NCI-H748 (cell line): ENCODE measurements at regions not wholly inside any gene's neighbourhood (a gene's known extent, or its start where the extent isn't known, plus 50 kb on each side); places are given as distances from the start of the nearest gene placed in this dataset.

Experiments used
- DNase-seq: peaks from one replicate; lab custom pipeline; 2025; ENCODE audit not compliant: unreplicated experiment; lab: John Stamatoyannopoulos, UW

DNA sequence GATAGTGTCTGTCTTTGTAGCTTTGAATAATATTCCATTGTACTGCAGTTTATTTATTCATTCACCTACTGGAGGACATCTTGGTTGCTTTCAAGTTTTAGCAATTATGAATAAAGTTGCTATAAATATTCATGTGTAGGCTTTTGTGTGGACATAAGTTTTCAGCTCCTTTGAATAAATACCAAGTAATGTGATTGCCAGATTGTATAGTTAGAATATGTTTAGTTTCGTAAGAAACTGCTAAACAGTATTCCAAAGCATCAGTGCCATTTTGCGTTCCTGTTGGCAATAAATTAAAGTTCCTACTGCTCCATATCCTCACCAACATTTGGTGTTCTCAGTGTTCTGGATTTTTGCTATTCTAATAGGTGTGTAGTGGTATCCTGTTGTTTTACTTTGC is 311.7 kb upstream of the FMN2 start:
- DNase-seq = no peak

DNA sequence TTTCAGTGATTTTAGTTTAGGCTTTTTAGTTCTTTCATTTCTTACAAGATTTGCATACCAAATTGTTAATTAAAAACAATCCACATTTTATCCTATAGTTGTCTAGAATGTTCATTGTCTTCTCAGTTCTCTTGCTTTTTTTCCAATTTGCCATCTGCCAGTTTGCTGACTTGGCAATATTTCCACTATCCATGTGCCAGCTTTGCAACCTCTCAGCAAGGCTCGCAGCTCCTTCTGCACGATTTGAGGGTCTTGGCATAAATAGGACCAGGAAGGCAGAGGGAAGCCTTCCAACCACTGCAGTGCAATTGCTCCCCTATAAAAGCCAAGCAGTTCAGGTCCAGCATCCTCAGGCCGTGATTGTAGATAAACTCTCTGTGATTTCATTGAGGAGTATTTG is 306.8 kb upstream of the FMN2 start:
- no peak for DNase-seq

DNA sequence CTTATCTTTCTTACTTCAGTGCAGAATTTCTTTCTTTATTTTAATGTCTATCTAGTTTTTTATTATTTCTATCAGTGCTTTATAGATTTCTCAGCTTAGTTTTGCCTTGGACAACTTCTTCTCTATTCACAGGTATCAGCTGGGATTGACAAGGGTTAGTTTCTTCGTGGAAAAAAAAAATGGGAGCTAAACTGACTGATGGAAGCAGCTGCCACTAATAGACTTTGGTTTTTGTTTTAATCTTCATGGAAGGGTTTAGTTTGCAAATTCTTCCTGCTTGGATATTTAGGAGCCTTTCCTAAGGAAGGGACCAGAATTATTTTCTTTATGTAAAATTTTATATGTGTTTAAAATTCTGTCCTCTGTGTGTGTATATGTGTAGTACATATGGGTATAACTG is 306.1 kb upstream of the FMN2 start:
- no peak for DNase-seq

DNA sequence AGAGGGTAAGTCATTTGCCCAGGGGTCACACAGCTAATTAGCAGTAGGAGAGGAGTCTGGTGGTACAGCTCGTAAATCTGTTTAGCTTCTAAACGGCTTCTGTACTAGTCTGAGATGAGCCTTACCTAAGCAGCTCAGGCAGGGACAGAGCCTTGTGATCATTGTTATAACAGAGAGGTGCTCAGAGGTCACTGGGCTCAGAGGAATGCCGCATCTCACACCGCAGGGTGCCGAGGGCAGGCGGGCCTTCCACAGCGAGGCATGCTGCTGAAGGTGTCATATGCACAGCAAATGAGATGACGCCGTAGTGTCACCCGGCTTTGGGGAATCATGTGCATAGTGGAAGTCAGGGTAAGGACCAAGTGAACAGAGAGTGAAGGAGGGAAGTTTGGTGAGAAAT is 305.2 kb upstream of the FMN2 start:
- no peak for DNase-seq

DNA sequence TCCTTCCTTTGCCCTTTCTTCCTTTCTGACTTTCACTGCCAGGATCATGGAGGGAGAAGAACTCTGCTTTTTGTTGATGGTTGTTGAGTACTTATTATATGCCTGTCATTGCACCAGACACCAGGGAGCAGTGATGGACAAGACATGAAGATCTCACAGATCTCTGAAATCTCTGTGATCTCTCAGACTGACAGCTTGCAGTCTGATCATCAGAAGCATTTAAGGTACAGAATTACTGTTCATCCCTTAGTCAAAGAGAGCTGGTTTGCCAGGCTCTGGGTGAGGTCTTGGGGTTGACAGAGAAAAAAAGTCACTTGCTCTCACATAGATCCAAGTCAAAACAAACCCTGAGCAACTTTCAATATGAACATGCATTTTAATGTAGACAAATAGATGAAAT is 299.5 kb upstream of the FMN2 start:
- no peak for DNase-seq

DNA sequence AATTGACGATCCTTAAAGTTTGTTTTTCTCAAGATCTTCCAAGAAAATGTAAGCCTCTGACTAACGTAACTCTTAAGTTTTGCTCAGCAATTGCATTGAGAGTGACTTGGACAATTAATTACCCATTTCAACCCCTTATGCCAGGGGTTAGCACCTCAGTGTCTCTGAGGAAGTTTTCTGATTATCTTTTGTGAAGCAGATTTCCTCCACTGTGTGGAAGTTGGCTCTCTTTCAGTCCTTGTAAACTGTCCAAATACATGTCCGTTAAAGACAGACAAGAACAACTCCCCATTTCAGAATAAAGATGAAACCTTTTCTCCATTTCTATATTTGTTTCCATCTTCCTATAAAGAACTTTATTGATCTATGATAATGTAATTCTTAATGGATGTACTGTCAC is 296.4 kb upstream of the FMN2 start:
- DNase-seq = no peak

DNA sequence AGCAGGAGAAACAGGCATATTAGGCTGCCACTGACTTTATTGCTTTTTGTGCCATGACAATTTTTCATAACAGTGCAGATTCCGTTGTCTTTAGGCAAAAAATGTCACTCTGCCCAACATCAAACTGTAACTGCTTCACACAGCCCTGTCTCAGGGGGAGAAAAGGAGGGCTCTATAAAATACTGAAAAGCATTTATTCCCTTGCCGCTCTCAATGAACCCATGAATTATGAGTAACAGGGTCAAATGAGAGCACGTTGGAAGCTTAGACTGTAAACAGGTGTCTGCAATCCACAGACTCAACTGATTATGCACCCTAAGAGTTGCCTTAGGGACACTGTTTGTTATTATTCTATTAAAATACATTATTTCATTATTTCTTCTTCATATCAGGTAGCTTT is 292.1 kb upstream of the FMN2 start:
- DNase-seq = no peak

DNA sequence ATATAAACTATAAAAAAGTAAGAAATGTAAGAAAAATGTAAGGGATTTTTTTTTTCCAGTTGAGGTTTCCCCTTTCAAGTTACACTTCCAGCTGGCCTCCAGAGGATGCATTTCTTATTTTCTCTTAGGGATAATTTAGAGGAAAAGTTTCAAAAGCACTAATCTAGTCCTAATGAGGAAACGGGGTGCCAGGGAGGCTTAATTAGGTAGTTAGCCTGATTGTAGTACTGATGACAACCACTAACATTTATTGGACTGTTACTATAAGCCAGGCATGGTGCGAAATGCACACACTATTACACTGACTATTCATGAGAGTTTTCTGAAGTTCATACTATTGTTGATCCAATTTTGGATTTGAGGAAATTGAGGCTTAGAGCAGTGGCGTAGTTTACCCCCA is 290.8 kb upstream of the FMN2 start:
- no peak for DNase-seq

DNA sequence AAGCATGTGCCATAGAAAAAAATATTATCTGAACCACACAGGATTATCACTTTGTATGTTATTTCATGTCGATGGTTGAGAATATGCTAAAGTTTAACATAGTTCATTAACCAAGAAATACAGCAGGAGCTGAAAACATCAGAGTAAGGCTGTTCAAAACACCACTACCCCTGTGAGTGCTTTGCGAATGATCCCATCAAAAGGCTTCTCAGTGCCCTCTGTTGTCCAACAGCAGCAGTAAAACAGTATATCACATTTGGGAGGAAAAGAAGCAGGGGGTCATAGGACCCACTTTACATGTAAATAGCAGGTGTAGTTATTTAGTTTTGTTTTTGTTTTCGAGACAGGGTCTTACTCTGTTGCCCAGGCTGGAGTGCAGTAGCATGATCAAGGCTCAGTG is 289.4 kb upstream of the FMN2 start:
- DNase-seq = no peak

DNA sequence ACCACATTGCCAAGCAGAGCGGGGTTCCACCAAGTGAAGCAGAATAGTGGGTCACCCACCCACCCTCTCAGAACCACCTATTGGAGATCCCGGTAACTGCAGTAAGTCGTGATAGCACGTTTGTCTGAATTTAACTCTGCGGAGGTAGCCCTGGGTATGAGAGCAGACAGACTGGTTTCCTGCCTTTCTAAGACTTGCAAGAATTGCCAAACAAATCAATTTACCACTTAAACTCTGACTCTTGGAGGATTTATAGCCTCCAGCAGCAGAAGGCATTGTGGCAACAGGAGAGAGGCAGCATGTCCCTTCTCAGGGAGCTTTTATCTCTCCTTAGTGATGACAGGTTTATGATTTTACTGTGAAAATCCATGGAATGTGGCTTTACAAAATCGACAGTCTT is 287.9 kb upstream of the FMN2 start:
- no peak for DNase-seq

DNA sequence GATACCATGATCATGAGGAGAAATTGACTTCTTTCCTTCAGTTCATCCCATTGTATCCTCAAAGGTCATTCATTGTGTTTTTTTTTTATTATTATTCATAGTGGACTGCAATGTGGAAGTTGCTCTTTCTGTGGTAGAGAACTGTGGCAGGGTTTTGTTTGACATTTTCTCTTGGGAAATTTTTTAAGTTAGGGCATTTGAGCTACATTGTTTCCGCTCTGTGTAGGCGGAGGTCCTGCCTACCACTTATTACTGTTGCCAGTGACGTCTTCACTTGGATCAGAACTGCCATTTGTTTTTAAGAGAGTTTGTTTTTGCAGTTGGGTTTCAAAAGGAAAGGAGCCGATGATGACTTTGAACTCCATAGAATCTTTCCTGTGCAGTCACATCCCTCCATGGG is 287.4 kb upstream of the FMN2 start:
- DNase-seq = no peak

DNA sequence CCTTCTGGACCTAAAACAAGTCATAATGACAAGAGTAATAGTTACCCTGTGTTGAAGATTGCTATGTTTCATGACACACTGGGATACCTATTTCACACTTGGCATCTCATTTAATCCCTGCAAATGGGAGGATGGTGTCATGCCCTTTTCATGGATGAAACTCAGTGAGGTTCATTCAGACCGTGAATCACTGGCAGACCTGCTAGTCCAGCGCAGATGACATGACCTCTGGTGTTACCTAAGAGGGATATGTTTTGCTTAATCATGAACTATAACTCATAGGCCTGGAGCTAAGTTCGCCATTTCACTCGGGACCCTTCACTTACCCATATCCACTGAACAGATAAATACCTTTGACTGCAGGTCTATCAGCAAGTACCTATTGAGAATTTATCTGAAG is 286.6 kb upstream of the FMN2 start:
- DNase-seq = no peak

DNA sequence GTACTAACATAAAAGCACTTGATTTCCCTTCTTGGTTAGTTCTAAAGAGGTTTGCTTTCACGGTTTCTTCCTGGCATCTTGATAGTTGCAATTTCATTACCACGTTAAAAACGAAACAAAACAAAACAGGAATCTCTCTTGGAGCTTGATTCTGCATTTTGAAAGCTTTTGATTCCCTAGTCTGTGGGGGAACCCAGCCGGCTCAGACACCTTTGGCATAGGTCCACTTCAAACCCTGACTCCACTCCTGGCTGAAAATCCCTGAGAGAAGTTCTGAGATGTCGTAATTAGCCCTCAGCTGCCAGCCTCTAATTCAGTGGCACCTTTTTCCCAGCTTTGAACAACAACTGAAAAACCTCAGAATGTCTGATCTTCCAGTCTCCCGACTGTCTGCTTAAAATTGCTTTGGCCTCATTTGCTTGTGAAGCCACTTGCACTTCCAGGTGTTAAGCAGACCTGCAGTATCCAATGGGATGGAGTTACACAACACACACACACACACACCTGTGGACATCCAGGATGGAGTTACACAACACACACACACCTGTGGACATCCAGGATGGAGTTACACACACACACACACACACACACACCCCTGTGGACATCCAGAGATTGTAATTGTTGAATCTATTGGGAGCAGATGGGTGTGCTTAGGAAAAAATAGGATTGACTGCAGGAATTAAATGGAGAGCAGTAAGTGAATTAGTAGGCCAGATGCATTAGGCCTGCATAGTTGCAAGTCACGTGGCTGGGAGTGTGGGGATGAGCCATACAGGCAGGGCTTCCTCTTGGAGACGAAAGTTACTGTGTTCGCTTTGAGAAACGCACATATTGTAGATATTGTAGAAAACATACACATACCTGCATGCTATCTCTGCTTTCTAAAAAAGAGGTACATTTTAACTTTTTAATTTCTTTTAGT is 285.6 kb upstream of the FMN2 start:
- no peak for DNase-seq

DNA sequence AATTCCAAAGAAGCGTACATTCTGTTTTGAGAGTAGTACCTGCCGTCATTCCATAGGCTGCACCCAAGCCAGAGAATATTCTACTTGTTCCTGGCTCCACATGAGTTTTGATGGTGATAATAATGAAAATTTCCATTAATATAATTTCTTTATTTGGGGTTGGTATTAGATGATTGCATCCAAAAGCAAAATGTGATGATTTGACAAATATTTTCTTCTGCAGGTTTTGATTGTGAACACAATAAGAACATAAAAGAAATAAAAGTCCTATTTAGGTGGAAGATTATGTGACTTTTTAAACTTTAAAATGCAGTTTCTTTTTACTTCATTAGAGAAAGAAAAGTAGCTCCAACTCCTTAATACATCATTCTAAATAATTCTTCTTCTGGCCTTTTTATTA is 284.8 kb upstream of the FMN2 start:
- DNase-seq = no peak

DNA sequence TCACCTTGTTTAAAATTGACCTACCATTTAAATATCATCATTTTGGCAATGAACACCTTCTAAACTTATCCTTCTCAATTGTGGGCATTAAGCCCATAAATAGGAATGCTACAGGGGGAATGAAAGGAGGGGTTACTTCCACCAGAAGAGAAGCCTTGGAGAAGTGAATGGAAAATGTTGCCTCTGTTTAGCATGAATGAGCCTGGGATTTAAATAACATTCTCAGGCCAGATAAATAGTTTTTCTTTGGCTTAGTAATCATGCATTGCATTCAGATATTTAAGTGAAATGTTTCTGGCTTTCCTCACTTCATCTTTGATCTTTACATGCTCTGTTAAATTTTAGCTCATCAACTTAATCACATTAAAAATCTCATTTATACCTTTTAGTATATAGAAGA is 284.3 kb upstream of the FMN2 start:
- DNase-seq = no peak

DNA sequence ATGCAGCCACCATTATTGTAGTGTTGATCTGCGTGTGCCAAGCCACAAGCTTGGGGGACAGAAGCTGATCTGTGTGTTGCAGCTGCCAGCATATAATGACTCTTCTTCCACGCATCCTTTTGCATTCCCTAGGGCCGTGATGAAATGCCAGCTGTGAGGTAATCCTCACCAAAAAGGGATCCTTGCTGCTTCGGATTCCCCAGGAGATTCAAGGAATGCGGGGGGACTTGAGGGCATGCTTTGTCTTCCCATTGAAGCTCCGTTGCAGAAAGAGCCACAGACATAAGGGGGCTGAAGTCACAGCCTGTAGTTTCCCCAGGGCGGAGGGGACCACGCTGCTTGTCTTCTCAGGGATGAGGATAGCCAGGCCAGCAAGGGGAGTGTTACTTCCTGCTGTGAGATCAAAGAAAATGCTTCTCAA is 281.6 kb upstream of the FMN2 start:
- DNase-seq = no peak

DNA sequence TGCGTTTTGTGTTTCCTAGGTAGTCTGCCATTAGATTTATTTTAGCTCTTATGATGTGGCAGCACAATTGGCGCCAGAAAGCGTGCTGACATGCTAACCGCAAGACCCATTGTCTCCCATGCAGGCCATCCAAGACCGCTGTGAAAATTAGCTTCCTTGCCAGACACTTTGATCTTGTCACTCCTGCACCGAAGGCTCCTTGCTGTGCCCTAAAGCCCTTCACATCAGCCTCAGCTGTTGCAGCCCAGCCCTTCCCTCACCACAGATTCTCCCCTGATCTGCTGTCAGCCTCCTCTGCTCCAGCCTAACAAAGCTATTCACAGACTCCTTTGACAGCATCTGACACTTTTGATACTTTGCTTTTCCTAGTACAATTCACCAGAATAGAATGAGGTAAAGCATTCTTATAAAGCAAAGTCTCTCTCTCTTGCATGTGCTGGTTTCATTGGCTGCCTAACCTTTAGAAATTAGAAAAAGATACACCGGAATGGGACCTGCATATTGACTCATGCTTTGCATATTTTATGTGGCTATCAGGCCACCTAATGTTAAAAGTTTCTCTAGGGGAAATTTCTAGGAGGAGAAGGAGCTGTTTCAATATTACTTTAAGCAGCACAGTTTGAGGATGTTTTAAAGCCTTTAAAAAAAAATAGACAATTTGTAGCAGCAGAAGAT is 280.3 kb upstream of the FMN2 start:
- DNase-seq = no peak

DNA sequence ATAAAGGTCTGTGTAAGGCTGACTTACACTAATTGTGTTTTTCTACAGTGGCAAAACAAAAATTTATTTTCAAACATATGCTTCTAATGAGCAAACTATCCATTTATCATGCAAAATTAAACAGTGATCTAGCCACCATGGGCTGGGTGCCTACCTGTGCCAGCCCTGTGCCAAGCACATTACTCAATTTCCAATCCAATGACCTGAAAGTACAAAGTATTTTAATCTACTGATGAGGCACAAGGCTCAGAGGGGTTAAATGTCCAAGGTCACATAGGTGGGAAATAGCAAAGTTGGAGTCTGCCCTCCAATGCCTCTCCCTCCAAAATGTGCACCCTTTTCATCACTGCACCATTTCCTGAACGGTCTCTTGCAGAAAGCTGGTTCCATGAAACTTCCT is 279.1 kb upstream of the FMN2 start:
- DNase-seq = no peak

DNA sequence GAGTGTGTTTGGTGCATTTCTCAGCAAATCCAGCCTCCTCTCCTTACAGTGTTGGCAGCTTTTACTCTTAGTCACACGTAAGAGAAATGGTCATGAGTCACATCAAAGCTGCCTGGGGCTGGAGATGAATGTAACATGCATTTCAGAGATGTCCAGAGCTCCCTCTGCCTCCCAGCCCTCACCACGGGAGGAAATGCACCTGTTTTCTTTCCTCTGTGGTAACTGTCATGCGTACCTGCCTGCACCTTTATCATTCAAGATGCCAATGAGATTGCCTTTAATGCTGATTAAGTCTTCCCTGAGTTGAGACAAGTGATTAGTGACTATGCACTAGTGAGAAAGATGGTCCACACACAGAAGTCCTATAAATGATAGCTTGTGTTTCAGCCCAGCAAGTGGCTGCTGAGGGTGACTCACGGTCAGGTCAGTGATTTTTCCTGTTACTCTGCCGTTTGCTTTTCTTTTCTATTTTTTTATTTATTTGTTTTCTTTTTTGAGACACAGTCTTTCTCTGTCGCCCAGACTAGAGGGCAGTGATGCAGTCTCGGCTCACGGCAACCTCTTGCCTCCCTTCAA is 277.3 kb upstream of the FMN2 start:
- DNase-seq = no peak

DNA sequence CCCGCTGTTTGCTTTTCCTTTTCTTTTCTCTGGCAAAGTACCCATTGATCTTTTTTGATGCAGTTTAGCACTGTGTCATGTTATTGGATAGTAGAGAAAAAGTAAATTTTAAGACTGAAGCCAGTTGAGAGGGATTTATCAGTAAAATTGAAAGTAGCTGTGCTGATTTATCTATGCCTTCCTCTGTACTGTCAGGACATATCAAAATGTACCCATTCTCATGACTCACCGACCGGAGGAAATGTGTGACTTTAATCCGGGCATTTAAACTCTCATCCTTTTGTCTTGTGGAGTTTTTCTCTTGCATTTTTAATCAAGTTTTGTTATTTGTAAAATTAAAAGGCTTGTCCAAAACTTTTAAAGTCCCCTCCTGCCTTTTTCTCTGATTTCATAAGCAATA is 276.6 kb upstream of the FMN2 start:
- DNase-seq = no peak

DNA sequence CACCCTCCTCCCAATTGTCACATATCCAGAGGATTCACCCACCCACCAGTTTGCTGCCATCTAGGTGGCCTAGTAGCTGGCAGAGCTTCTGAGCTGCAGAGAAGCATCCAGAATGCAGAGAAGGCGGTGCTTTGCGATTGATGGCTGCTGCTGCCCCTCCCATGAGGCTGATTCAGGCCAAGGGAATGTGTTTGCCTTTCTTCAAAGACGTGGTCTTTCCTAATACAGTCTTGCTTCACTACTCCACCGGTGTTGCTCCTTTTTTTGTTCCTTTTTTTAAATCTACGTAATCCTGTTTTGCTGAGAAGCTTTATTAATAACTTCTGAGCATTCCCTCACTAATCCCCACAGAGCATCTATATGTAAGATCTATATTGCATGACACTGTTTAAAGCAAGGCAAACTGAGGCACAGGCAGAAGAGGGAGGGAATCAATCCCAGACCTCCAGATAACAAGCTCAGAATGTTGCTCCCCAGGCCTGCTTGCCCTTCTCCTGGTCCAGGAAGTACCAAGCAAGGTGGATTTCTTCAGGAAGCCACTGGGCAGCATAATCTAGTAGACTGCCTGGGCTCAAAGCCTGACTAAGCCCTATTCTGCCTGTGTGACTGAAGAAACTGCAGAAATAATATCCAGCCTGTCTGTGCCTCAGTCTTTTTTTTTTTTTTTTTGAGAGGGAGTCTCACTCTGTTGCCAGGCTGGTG is 275.5 kb upstream of the FMN2 start:
- no peak for DNase-seq

DNA sequence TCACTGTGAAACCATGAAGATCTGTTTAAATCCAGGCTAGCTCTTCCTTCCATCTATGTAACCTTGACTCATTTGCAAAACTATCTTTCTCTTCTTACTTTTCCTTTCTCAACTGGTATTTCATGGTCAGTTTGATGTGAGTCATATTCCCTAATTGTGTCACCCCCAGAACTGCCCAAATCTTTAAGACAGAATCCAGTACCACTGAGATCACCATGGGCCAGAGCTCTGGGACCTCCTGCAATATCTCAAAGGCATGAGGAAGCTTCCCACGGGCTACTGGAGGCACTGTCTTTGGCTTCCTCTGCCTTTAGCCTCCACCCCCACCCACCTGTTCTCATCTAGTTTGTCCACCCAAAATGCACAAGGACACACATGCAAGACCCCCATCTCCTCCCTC is 274.4 kb upstream of the FMN2 start:
- DNase-seq = no peak
